ENCODE measurements at regions not wholly inside any gene's neighbourhood (a gene's known extent, or its start where the extent isn't known, plus 50 kb on each side); places are given as distances from the start of the nearest gene placed in this dataset.

DNA sequence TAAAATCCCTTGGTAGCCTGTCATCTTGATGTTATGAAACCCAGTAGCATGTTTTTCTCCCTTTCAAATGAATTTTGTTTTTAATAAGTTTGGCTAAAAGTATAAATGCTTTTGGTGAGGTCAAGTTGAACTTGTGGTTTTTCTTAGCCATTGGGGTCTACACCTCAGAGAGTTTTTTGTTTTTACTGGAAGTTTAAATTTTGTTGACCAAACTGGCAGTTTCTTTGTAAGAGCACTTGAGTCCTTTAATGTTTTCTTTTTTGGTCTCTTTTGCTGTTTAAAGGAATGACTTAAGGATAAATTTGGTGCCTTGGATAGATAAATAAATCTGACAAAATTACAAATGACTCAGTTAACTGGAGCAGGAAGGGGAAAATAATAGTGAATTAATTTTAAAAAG, 577.3 kb downstream of the SATB2 start:
- TF ChIP-seq, protein P1, sequence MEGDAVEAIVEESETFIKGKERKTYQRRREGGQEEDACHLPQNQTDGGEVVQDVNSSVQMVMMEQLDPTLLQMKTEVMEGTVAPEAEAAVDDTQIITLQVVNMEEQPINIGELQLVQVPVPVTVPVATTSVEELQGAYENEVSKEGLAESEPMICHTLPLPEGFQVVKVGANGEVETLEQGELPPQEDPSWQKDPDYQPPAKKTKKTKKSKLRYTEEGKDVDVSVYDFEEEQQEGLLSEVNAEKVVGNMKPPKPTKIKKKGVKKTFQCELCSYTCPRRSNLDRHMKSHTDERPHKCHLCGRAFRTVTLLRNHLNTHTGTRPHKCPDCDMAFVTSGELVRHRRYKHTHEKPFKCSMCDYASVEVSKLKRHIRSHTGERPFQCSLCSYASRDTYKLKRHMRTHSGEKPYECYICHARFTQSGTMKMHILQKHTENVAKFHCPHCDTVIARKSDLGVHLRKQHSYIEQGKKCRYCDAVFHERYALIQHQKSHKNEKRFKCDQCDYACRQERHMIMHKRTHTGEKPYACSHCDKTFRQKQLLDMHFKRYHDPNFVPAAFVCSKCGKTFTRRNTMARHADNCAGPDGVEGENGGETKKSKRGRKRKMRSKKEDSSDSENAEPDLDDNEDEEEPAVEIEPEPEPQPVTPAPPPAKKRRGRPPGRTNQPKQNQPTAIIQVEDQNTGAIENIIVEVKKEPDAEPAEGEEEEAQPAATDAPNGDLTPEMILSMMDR (IDR thresholded peaks at IDR 0.05) = no peak
- TF ChIP-seq POLR2AphosphoS5 (IDR thresholded peaks at IDR 0.05) (no peak), POLR2A (IDR thresholded peaks at IDR 0.05) (no peak)

All from suprapubic skin (tissue), 4 donors.